HepG2 (cell line): ENCODE measurements at regions not wholly inside any gene's neighbourhood (a gene's known extent, or its start where the extent isn't known, plus 50 kb on each side); places are given as distances from the start of the nearest gene placed in this dataset.

Source experiments
- FOXA3 ChIP-seq: IDR thresholded peaks from 2 replicates; pipeline ENCODE4 v1.6.1; 2016; ENCODE audit warnings: missing genetic modification reagents, missing compliant biosample characterization
- POLR2A ChIP-seq, 2 experiments: IDR thresholded peaks; 2 replicates each; pipeline ENCODE4 v1.6.1; 2011; ENCODE audit warnings: low read depth in 2 of 2, low read length in 2 of 2, mild to moderate bottlenecking in 1 of 2, moderate library complexity in 1 of 2; ENCODE audit not compliant: insufficient read depth in 1 of 2
- RFX5 ChIP-seq: IDR thresholded peaks from 2 replicates; pipeline ENCODE4 v1.6.1; 2011; ENCODE audit warnings: low read depth, low read length, improper control_type of control experiment
- TF ChIP-seq, protein P1 (sequence below): sonication (generic); formaldehyde crosslinking; IDR thresholded peaks from 2 replicates; pipeline ENCODE4 v1.5.0; 2020; ENCODE audit warnings: mild to moderate bottlenecking, missing genetic modification reagents, moderate library complexity

DNA sequence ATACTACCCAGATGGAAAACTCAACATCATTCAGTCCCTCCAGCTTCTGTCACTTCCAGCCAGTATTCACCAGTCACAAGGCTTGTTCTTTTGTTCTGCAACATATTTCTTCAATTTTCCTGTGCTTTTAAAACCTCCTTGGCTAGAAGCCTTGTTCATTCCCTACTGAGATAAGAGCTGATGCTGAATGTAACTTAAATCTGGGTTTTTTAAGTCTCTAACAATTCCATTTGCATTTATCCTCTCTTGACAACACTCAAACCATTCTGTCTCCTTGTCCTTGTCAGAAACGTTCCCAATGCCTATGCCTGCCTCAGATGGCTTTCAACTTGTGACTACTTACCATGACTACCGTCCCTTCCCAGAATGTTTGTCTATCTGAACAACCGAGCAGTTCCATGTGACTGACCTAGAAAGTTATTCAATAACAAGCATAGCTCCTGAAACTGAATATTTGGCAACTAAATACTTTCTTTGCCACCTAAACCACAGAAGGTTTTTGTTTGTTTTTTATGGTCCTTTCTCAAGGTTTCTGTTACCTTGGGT is 682.9 kb upstream of the GALNTL6 start:
- TF ChIP-seq FOXA3 (no peak), RFX5 (no peak), POLR2A (IDR thresholded peaks at IDR 0.05; ENCODE audit: insufficient read depth in 1 of 2, low read depth in 2 of 2, low read length in 2 of 2) (no peak)
- TF ChIP-seq, protein P1, sequence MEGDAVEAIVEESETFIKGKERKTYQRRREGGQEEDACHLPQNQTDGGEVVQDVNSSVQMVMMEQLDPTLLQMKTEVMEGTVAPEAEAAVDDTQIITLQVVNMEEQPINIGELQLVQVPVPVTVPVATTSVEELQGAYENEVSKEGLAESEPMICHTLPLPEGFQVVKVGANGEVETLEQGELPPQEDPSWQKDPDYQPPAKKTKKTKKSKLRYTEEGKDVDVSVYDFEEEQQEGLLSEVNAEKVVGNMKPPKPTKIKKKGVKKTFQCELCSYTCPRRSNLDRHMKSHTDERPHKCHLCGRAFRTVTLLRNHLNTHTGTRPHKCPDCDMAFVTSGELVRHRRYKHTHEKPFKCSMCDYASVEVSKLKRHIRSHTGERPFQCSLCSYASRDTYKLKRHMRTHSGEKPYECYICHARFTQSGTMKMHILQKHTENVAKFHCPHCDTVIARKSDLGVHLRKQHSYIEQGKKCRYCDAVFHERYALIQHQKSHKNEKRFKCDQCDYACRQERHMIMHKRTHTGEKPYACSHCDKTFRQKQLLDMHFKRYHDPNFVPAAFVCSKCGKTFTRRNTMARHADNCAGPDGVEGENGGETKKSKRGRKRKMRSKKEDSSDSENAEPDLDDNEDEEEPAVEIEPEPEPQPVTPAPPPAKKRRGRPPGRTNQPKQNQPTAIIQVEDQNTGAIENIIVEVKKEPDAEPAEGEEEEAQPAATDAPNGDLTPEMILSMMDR: no peak
